ENCODE measurements at regions not wholly inside any gene's neighbourhood (a gene's known extent, or its start where the extent isn't known, plus 50 kb on each side); places are given as distances from the start of the nearest gene placed in this dataset.

DNA sequence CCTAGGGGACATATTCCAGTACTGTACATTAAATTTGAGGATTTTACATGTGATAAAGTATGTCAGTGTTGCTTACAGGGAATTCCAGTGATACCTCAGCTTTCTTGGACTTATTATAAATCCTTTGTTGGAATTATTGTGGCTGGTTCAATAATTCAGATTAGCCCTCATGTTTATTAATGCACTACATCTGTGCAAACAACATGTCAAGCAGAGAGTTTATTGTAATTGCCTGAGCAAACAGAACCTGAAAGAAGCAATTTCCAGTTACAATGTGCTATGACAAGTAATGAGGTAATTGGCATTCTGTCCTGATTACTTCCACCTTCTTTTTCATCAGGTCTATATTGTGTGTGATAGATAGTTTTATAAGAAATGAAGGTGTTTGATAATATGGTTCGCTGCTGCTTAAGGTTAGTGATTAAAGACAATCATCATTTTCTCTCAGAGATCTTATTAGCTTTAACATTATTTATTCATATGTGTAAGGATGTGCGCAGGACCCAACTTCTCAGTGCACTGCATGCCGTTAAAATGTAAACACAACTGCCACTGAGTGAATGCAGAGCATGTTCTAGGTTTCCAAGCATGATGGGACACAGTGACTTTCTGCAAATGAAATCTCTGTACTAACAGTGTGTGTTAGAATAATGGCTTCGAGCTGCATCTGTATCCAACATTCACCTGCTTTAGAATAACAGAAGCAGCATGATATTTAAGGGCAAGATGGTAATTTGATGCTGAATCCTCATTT, 973.7 kb upstream of the POU3F3 start:
- Histone ChIP-seq H2AK5ac (ENCODE audit: low read depth, low read length) (no peak overlapping the region), H3K56ac (replicated peaks; ENCODE audit: insufficient read length, low read depth, low read length) (no peak overlapping the region), H2BK20ac (ENCODE audit: low read length) (no peak overlapping the region), H3K79me1 (ENCODE audit: low read depth, low read length) (no peaks in the 10 kb centered on the region), H3K79me2 (ENCODE audit: control insufficient read depth in 1 of 2, insufficient read depth in 2 of 2, low read length in 2 of 2) (no peaks in the 10 kb centered on the region), H3K9me3 (ENCODE audit: insufficient read depth in 2 of 2, low read depth in 1 of 2, low read length in 1 of 2) (no peaks in the 10 kb centered on the region), H2AFZ (ENCODE audit: low read length) (no peak overlapping the region), H3K9ac (replicated peaks in 1 of 4; ENCODE audit: extremely low read depth in 1 of 4, low read depth in 3 of 4, low read length in 3 of 4) (no peak overlapping the region), H4K5ac (ENCODE audit: insufficient read length, low read depth, low read length) (no peak overlapping the region), H3K18ac (ENCODE audit: extremely low read depth, low read length) (no peak overlapping the region), H2BK12ac (ENCODE audit: low read depth, low read length) (no peak overlapping the region), H3K23me2 (ENCODE audit: low read depth, low read length) (no peaks in the 10 kb centered on the region), H4K91ac (replicated peaks; ENCODE audit: insufficient read length, low read length) (no peak overlapping the region), H3K14ac (ENCODE audit: insufficient read length) (no peak overlapping the region), H3K27ac (ENCODE audit: low read depth, low read length) (no peak overlapping the region), H2BK120ac (replicated peaks; ENCODE audit: low read depth, low read length) (no peak overlapping the region), H3K4ac (replicated peaks; ENCODE audit: insufficient read length, low read depth, low read length) (no peak overlapping the region), H3K4me2 (ENCODE audit: insufficient read depth in 1 of 2, low read depth in 2 of 2, low read length in 2 of 2) (no peak overlapping the region), H3K4me3 (ENCODE audit: extremely low read depth in 1 of 4, insufficient read depth in 2 of 4, low read depth in 3 of 4, low read length in 4 of 4) (no peak overlapping the region), H3K27me3 (replicated peaks in 1 of 4; ENCODE audit: control insufficient read depth in 3 of 4, extremely low read depth in 1 of 4, insufficient read depth in 3 of 4, low read length in 3 of 4) (no peaks in the 10 kb centered on the region), H3K36me3 (ENCODE audit: control insufficient read depth in 2 of 4, insufficient read depth in 4 of 4, low read length in 3 of 4) (no peaks in the 10 kb centered on the region), H4K8ac (ENCODE audit: extremely low read depth, insufficient read depth, low read length) (no peak overlapping the region), H2BK5ac (ENCODE audit: low read depth, low read length) (no peak overlapping the region), H4K20me1 (replicated peaks in 1 of 2; ENCODE audit: control insufficient read depth in 1 of 2, insufficient read depth in 2 of 2, low read length in 2 of 2) (no peaks in the 10 kb centered on the region), H3K23ac (ENCODE audit: insufficient read length) (no peak overlapping the region), H2BK15ac (ENCODE audit: low read length) (no peak overlapping the region), H3K4me1 (replicated peaks in 1 of 4; ENCODE audit: control insufficient read depth in 3 of 4, insufficient read depth in 4 of 4, low read length in 3 of 4) (no peaks in the 10 kb centered on the region)
- no peak for DNase-seq (ENCODE audit: low read depth in 1 of 2, low spot score in 2 of 2)
- CTCF ChIA-PET (ENCODE audit: partially characterized antibody), result interaction anchor here (0.6 kb wide), 1 partner anchor 904 kb away, joined by 3 read pairs; no protein-coding TSS in a partner anchor
- no peak for FAIRE-seq
- 95% methylated on average over 4 of the region's 4 CpGs; no CpG with 5 or more reads in 1 of the 2 experiments for whole genome bisulfite sequencing, 2 experiments (ENCODE audit: extremely low coverage in 1 of 2, insufficient coverage in 1 of 2, insufficient read length in 1 of 2, insufficient replicate concordance in 2 of 2, low coverage in 1 of 2, low lambda C conversion rate in 2 of 2, missing lambda C conversion rate in 1 of 2)
- POLR2A ChIA-PET (ENCODE audit: partially characterized antibody), result no interaction called here
- no peak for TF ChIP-seq CTBP2 (IDR thresholded peaks at IDR 0.05; ENCODE audit: borderline replicate concordance, insufficient read depth, insufficient read length, low read length)
- TF ChIP-seq, protein P1, sequence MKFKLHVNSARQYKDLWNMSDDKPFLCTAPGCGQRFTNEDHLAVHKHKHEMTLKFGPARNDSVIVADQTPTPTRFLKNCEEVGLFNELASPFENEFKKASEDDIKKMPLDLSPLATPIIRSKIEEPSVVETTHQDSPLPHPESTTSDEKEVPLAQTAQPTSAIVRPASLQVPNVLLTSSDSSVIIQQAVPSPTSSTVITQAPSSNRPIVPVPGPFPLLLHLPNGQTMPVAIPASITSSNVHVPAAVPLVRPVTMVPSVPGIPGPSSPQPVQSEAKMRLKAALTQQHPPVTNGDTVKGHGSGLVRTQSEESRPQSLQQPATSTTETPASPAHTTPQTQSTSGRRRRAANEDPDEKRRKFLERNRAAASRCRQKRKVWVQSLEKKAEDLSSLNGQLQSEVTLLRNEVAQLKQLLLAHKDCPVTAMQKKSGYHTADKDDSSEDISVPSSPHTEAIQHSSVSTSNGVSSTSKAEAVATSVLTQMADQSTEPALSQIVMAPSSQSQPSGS (IDR thresholded peaks at IDR 0.05; ENCODE audit: low read length), result no peak
- TF ChIP-seq ZNF274 (IDR thresholded peaks at IDR 0.05; ENCODE audit: borderline replicate concordance, extremely low read depth, low read length), result no peak
- no peak for TF ChIP-seq CBX8 (IDR thresholded peaks at IDR 0.05; ENCODE audit: borderline replicate concordance, low read depth, low read length)
- TF ChIP-seq KDM1A (IDR thresholded peaks at IDR 0.05; ENCODE audit: borderline replicate concordance, low read length), result no peak
- TF ChIP-seq SAP30 (IDR thresholded peaks at IDR 0.05; ENCODE audit: insufficient read depth, insufficient replicate concordance, low read length), result no peak
- TF ChIP-seq, protein P2, sequence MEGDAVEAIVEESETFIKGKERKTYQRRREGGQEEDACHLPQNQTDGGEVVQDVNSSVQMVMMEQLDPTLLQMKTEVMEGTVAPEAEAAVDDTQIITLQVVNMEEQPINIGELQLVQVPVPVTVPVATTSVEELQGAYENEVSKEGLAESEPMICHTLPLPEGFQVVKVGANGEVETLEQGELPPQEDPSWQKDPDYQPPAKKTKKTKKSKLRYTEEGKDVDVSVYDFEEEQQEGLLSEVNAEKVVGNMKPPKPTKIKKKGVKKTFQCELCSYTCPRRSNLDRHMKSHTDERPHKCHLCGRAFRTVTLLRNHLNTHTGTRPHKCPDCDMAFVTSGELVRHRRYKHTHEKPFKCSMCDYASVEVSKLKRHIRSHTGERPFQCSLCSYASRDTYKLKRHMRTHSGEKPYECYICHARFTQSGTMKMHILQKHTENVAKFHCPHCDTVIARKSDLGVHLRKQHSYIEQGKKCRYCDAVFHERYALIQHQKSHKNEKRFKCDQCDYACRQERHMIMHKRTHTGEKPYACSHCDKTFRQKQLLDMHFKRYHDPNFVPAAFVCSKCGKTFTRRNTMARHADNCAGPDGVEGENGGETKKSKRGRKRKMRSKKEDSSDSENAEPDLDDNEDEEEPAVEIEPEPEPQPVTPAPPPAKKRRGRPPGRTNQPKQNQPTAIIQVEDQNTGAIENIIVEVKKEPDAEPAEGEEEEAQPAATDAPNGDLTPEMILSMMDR (IDR thresholded peaks at IDR 0.05; ENCODE audit: control extremely low read depth in 1 of 3, insufficient read depth in 1 of 3, low read depth in 1 of 3, low read length in 3 of 3), result no peak

Measured in H1 (cell line).